OCI-M1 (cell line): ENCODE measurements at regions not wholly inside any gene's neighbourhood (a gene's known extent, or its start where the extent isn't known, plus 50 kb on each side); places are given as distances from the start of the nearest gene placed in this dataset.
A peak's percentile ranks its signal among the peaks of the same experiment; 100 is the strongest.
"Not testable (repeated sequence)": the region's sequence is repeated elsewhere in the genome, so short reads cannot be mapped to it uniquely, and the experiment has no call there.

ENCODE experiments used
- DNase-seq: peaks from one replicate; lab custom pipeline; 2025; lab: John Stamatoyannopoulos, UW

DNA sequence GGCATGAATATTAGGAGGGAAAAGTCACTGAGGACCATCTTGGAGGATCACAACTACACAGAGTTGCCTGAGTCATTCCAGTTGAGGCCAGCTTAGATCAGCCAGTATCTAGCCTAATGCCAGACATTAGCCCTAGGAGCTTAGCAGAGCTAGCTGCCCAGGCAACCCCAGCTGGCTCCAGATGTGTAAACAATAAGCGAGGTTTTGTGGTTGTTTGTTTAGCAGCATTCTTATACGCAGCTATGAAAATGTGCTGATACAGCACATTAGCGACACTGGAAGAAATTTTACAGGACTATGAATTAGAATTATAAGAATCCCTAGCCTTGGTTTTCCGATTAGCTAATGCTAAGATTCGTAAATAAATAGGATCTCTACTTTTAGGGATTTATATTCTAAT is 59.3 kb downstream of the BTBD3 start:
- DNase-seq: no peak

DNA sequence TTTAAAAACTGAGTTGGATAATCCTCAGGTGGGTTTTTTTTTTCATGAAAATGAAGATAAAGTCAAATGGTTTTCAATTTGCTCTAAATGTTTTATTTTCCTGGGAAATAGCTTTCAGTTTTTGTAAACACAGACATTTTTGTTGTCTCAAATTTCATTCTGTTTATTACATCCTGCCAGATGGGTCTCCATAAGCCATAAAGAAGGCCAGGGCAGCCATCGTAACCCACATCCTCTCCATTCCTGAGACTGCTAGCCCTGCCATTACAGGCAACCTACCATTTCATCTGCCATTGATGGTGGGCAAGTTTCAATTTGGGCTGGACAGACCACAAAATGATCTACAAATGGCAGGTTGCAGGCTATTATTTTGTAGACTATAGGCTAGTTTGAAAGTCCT is 60.8 kb downstream of the BTBD3 start:
- no peak for DNase-seq

DNA sequence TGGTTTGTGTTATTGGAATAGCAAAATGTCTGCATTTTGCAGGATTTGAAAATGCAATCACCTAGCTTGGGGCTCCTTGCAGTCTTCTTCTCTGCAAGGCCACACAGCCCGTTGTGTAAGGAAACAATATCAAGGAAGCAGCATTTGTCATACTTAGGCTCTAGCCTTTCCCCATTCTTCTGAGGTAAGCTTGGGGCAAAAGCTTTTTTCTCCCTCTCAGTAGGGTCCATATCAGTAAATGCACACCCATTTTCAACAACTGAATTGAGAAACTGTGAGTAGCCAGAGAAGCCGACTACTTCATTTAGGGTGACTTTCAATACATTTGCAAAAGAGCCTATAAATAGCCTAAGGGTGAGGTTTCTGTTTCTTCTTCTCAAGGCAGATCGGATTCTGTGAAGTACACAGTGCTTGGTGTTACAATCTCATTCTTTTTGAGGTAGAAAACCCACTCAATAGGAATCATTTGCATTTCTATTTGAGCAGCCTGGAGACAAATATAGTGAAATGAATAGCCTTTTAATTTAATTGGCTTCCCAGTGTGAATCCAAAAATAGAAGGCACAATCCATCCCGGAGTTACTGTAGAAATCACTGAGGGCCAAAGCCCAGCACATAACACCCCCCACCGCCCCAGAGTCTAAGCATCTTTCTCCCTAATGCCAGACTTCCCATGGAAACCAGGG is 61.8 kb downstream of the BTBD3 start:
- DNase-seq: no peak

DNA sequence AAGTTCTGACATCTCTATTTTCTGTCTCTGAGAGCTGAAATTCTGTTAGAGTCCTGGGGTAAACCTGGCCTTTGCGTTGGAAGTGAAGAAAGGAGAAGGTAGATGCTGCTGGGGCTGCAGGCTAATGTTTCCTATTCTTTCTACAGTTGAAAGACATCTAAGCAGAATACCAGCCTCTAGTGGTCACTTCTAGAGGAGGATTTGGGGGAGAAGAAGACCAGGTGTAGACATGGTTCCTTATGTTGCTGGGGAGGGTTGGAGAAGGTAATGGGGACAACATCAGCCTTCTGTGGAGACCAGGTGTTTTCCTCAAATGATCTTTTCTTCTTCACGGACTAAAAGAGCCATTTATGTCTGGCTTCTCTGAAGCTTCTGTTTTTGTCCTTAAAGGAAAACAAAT is 62.6 kb downstream of the BTBD3 start:
- no peak for DNase-seq

DNA sequence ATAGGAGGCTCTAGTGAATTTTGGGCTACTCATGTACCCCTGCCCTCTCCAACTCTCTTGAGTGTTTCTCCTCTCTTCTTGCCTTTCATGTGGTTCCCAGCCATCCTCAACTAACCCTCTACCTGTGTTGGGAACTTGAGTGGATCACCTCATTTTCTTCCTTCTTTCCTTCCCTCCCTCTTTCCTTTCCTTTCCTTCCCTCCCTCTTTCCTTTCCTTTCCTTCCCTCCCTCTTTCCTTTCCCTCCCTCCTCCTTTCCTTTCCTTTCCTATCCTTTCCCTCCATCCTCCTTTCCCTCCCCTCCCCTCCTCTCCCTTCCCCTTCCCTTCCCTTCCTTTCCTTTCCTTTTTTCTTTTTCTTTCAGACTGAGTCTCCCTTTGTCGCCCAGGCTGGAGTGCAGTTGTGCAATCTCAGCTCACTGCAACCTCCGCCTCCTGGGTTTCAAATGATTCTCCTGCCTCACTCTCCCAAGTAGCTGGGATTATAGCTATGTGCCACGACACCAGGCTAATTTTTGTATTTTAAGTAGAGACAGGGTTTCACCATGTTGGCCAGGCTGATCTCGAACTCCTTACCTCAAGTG is 63.8 kb downstream of the BTBD3 start:
- DNase-seq: no peak

DNA sequence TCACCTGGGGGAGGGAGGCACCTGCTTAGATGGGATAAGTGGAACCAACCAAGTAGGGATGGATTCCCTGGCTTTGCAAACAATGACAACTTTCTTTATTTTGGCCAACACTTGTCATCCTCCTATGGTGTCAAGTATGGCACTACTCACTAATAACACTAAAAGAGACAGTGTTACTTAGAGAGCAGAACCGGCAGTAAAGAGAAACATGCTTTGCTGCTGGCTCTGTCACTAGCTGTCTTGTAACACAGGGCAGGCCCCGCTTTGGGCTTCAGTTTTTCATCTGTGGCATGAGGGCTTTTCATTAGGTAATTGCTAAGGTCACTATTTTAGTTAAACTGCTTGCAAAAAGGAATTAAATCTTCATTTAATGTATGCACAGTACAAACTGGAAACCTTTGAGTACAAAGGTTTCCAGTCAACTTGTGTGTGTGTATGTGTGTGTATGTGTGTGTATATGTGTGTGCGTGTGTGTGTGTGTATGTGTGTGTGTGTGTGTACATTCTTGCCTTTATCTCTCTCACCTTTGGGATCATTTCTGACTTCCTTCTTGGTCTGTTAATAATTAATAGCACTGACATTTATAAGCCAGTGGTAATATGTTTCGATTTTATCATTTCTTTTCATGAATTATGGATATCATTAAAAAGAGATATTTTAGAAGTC is 64.7 kb downstream of the BTBD3 start:
- DNase-seq: no peak

DNA sequence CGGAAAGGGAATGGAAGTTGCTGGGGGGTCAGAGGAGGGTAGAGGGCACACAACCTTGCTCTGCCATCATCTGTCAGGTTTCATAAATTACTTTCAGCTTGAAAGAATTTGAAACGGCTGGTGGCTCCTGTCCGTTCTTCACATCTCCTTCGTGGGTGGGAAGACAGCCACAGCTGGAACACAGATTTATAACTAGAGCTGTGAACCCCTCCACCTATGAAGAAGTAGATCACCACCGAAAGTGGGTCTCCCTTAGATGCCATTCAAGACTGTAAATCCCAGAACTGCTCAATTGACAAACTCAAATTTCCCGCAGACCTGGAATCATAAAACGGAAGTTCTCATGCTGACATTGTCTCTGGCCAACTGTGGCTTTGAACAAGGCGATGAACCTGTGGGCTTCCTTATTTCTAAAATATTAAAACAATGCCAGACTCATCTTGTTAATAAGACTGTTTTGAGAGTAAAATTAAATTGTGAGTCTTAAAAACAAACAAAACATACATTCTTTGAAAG is 65.3 kb downstream of the BTBD3 start:
- DNase-seq: no peak

DNA sequence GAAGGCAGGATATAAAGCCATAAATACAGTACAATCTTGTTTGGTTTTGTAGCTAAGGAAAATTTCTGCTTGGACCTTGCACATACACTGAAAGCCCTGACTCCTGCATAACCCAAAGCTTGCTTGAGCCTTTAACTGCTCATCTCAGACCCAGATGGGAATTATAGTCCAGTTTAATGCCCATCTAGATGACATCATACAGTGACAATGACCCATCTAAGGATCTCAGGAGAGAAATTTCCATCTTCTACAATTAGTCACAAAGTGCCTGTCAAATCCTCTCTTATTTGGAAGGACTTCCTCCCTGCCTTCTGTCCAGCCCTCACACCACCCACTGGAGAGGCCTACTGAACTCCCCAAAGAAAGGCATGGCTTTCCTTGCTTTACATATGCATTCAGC is 69.3 kb downstream of the BTBD3 start:
- DNase-seq: no peak

DNA sequence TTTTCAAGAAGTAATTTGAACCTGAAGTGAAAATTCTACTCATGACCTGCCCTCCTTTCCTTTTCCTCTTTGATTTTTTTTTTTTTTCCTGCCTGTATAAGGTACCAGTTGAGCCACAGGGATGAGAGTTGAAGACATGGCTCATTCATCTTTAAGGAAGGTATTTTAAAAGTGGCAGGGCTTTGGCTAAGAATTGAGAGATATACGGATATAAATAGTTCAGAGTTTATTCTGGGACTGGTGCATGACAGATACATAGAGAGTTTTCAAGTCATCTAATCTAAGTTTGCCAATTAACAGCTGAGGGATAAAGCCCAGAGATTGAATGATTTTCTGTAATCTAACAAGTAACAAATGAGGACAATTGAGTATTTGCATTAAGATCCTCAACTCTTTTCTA is 69.8 kb downstream of the BTBD3 start:
- no peak for DNase-seq

DNA sequence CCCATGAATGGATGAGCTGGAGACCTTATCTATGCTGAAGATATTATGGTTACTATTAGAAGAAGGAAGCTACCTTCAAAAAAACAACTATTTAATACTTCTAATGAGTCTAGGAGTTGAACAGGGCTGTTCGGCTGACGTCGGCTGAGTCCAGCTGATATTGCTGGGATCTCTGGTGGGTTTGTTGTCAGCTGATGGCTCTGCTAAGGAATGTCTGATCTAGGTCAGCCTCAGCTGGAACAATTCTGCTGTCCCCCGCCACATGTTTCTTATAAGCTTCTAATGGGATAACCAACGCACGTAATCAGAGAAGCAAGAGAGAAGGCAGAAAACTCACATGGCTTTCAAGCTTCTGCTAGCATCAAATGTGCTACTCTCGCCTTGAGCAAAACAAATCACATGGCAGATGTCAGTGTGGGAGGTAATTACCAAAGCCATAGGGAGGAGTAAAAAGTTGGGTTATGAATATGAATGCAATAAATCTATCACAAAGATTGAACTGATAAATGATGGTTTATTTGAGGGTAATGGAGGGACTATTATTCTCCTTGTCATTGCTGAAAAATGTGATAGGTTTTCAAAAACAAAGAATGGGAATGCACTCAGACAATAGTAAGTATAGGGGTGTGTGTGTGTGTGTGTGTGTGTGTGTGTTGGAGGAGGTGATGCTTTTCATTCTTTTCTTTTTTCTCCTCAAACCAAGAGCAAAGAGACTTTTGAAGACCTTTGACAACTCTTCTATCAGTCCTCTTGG is 71.5 kb downstream of the BTBD3 start:
- DNase-seq: no peak

DNA sequence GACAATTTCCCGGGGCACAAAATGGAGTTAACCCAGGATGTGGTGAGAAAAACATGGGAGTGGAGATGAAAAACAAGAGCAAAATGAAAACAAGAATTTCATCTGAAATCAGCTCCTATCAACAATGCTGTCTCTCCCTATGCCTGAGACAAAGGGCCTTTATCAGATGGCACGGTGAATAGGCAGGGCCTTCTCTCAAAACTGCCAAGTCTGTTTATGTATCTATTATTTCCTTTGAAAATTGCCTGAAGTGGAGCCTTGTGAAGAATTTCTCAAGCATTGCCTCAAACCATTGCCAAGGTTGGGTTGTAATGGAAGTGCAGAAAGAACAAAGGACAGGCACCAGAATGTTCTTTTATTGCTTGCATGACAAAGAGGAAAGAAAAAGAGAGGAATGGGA is 74.7 kb downstream of the BTBD3 start:
- no peak for DNase-seq

DNA sequence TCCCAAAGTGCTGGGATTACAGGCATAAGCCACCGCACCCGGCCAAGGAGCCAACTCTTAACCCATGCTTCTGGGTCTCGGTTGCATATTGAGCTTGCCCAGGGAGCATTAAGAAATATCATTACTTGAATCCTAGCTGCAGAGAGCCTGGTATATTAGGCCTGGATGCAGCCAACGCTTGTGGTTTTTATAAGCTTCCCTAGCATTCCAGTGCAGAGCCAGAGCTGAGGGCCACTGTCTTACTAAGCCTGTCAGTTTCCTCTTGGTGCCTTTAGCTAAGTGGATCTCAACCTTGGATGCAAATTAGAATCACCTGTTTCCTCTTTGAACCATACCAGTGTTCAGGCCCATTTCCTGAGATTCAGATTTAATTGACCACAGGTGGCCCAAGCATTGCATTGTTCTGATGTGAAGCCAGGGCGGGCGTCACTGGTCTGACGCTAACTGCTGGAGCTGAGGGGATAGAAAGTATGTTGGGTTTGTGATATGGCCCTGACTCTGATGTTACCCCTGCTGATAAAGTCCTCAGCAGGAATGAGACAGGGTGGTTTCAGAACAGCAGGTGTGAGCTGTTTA is 76.3 kb downstream of the BTBD3 start:
- DNase-seq: no peak

DNA sequence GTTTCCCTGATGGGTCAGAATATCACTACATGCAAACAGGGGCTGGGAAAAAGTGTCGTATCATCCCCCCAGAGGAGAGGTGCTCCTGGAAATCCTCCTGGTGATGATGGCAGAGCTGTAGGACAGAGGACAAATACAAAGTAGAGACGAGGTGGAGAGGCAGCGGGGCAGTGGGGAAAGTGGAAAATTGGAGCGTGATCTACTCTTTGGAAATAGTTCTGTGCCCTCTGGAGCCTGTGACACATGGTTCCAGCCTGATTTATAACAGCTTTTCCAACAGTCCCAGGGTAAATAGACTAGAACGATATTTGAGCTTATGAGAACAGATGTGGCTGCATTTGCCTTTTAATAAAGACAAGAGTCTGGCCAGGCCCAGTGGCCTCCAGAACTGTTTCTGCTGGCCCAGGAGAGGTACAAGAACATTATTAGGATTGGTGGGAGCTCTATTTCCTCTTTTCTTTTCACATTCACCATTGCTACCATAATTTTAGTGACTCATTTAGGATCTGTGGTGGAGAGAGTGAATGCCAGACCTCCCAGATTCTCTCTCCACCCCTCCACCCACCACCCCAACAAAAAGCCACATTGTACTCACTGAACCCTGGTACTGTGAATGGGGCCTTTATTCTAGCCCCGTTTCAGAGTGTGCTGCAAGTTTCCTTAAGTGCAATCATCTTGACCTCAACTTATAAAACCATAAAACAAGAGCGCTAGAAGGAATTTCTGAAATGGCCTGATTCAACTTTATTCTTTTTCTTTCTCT is 78.3 kb downstream of the BTBD3 start:
- DNase-seq: no peak

DNA sequence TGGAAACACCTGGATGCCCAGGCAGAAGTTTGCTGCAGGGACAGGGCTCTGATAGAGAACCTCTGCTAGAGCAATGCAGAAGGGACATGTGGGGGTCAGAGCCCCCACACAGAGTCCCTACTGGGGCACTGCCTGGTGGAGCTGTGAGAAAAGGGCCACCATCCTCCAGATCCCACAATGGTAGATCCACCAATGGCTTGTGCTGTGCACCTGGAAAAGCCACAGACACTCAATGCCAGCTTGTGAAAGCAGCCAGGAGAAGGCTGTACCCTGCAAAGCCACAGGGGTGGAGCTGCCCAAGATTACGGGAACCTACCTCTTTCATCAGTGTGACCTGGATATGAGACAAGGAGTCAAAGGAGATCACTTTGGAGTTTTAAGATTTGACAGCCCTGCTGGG is 87.1 kb downstream of the BTBD3 start:
- DNase-seq: not testable (repeated sequence)

DNA sequence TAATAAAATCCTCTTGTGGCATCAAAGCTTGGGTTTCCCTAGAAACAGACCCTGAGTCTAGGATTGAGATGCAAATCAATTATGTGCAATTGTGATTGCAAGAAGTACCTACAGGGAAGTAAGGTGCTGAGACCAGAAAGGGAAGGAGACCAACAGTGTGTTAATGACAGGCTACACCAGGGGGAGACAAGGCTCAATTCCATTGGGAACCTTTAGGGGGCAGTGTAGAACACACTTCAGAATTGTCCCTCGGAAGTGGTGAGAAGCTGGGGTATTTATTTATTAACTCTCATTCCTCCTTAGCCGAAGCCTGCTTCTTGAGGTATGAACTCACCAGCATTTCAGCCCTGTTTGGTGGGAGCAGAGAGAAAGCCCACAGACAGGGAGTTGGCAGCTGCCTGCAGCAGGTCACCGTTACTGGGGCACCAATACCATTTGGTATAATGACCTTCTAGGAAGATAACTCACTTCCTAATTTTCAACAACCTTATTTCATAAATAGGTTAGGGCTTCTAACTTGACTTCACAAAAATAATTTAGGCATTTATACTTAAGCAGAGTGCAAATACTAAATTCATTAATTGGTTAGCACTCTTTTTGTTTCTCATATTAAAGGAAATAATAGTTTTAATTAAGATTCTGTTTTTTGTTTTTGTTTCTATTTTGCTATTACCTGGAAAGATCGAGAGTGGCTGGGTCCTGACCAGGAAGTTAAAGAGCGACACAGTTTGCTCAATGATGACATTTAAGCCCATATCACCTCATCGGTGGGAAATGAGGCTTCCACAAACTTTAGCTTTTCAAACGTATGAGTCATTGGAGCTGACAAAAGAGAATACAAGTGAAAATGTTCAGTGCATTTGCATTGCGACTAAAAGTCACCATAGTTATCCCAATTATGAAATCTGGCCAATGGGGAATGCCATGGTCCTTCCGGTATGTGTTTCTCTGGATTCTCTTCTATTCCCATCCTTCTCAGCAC is 94.8 kb downstream of the BTBD3 start:
- peak; percentile 80 for DNase-seq

DNA sequence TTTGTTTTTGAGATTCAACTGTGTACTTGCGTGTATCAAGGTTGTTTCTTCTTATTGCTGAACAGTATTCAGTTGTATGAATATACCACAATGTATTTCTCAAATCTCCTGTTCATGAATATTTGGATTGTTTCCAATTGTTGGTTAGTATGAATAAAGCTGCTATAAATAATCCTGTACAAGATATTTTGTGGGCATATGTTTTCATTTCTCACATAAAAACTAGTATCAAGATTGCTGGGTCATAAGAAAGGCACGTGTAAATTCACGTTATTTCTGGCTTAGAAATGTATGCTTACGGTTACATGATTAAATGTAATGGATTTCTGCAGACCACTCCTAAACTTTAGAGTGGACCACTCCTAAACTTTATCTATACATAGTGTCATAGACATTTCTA is 96.6 kb downstream of the BTBD3 start:
- no peak for DNase-seq

DNA sequence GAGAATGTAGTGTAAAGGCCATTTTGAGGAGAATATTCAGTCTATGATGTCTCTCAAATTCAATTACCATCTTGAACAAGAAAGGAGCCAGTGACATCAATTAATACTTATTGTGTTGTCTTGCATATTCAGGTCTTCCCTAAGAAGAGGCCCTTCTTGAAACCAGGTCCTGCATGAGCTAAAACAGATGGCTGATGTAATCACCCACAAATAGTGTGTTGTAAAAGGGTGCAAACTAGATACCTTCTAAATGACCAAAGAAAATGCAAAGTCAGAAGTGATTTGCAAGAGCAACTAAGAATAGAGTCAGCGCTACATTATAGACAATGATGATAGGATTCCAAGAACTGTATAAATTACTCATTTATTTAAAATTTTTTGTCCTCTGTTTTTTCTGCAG is 97.0 kb downstream of the BTBD3 start:
- DNase-seq: no peak

DNA sequence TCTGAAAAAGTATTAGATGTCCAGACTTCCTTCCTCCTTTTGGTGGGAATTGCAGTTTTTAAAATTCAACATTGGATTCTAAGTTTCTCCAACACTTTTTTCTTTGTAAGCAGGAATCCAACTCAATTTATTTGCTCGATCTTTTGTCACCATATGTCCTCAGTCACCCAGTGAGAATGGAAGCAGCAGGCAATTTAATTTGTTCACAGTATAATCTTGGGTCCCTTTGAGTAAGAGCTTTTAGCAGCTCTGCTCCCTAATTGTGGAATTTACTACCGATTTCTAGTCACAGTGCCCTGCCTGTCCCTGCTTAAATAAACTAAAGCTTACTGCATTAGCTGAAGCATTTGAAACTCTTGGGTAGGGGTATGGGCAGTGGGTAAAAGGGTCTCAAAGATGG is 98.6 kb downstream of the BTBD3 start:
- no peak for DNase-seq

DNA sequence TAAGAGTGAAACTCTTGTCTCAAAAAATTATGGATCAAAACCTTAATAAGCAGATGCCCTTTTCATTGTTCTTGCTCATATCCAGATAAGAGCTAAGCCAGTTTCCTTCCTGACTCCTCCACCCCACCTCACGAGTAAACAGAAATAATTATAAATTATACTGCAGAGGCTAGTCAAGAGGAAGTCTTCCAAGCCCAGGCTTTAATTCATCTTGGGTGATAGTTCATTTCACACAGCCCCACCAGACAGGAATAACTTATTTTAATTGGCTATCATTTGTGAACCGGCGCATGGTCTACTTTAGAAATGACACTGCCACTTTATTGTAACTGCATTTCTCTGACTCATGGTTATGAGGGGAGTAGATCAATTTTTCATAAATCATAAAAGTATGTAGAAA is 102.0 kb downstream of the BTBD3 start:
- no peak for DNase-seq

DNA sequence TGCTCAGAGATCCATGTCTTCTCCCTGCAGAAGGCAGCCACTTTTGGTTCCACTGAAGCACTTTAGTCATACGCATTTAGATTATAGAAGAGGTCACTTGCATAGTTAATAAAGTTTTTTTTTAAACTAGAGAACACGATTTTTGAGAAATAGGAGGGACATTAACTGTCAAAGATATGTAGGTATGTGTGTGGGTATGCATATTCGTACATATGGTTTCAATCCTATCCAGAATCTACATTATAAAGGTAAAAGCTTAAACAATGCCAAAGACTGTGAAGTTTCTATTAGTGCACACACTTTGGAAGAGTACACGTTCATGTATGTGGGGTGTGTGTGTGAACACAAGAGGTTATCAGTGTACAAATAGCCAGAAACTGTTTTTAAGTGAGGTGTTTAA is 103.2 kb downstream of the BTBD3 start:
- DNase-seq: no peak
